Erythroblast (primary cell): ENCODE measurements at regions not wholly inside any gene's neighbourhood (a gene's known extent, or its start where the extent isn't known, plus 50 kb on each side); places are given as distances from the start of the nearest gene placed in this dataset.

Experiments
- GATA1 ChIP-seq: IDR thresholded peaks from 2 replicates; pipeline ENCODE4 v1.6.1; 2011; ENCODE audit warnings: low read depth, mild to moderate bottlenecking, control low read depth, low read length, moderate library complexity
- POLR2A ChIP-seq: IDR thresholded peaks from 2 replicates; pipeline ENCODE4 v1.6.1; 2011; ENCODE audit warnings: mild to moderate bottlenecking, low read length

- no peak for TF ChIP-seq POLR2A
- no peak for TF ChIP-seq GATA1
These were observed 486.3 kb downstream of the TTLL7 start for GRCh38 chr1:83512373-83513193.
